Progenitor cell of endocrine pancreas (in vitro differentiated cells): ENCODE measurements at regions not wholly inside any gene's neighbourhood (a gene's known extent, or its start where the extent isn't known, plus 50 kb on each side); places are given as distances from the start of the nearest gene placed in this dataset.

ENCODE experiments used
- DNase-seq: peaks from one replicate; pipeline ENCODE4 v3.0.0; 2021; ENCODE audit warnings: low spot score; ENCODE audit not compliant: unreplicated experiment
- H3K27ac Mint-ChIP-seq: 2 replicates; pipeline ENCODE4 v1.8.0; 2021; ENCODE audit warnings: mild to moderate bottlenecking, moderate library complexity, mixed read lengths
- H3K27me3 Mint-ChIP-seq: 2 replicates; pipeline ENCODE4 v1.8.0; 2021; ENCODE audit warnings: mixed read lengths
- H3K36me3 Mint-ChIP-seq: 2 replicates; pipeline ENCODE4 v1.8.0; 2022; ENCODE audit warnings: mixed read lengths; ENCODE audit not compliant: insufficient read depth
- H3K4me1 Mint-ChIP-seq: 2 replicates; pipeline ENCODE4 v1.8.0; 2021; ENCODE audit warnings: low read depth, mixed read lengths
- H3K4me3 Mint-ChIP-seq: 2 replicates; pipeline ENCODE4 v1.8.0; 2021; ENCODE audit warnings: low read depth, mild to moderate bottlenecking, moderate library complexity, mixed read lengths
- H3K9me3 Mint-ChIP-seq: 2 replicates; pipeline ENCODE4 v1.8.0; 2021; ENCODE audit warnings: low read depth, mixed read lengths
- TF ChIP-seq, protein P1 (sequence below): fragments of 200-600 bp; sonication (generic); IDR thresholded peaks from one replicate; pipeline ENCODE4 v1.5.0; 2021; ENCODE audit warnings: antibody characterized with exemption, mild to moderate bottlenecking; ENCODE audit not compliant: unreplicated experiment

DNA sequence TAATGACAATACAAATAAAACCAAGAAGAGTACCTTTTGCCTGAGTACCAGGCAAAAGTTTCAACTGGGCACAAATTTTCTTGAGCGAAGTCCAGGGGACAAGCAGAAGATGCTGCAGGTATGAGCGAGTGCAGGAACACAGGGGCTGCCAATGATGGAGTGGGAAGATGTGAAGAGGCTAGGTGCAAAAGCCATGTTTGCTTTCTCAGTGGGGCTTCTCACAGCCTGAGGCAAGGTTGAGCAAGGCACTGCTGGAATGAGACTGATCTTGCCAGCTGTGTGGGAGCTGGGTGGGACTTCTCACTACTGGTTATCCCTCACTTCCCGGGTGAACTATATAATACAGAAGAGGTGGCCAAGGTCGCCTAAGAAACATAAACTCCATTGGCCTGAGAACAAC lies 1200.7 kb downstream of the SLITRK1 start:
- DNase-seq, result no peak
- H3K4me3 Mint-ChIP-seq, result no peak overlapping the region
- no peaks in the 10 kb centered on the region for H3K4me1 Mint-ChIP-seq
- no peak overlapping the region for H3K27ac Mint-ChIP-seq
- TF ChIP-seq, protein P1, sequence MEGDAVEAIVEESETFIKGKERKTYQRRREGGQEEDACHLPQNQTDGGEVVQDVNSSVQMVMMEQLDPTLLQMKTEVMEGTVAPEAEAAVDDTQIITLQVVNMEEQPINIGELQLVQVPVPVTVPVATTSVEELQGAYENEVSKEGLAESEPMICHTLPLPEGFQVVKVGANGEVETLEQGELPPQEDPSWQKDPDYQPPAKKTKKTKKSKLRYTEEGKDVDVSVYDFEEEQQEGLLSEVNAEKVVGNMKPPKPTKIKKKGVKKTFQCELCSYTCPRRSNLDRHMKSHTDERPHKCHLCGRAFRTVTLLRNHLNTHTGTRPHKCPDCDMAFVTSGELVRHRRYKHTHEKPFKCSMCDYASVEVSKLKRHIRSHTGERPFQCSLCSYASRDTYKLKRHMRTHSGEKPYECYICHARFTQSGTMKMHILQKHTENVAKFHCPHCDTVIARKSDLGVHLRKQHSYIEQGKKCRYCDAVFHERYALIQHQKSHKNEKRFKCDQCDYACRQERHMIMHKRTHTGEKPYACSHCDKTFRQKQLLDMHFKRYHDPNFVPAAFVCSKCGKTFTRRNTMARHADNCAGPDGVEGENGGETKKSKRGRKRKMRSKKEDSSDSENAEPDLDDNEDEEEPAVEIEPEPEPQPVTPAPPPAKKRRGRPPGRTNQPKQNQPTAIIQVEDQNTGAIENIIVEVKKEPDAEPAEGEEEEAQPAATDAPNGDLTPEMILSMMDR, result no peak
- H3K9me3 Mint-ChIP-seq, result peaks cover 15% of the 10 kb centered on the region
- H3K27me3 Mint-ChIP-seq, result no peaks in the 10 kb centered on the region
- no peaks in the 10 kb centered on the region for H3K36me3 Mint-ChIP-seq

DNA sequence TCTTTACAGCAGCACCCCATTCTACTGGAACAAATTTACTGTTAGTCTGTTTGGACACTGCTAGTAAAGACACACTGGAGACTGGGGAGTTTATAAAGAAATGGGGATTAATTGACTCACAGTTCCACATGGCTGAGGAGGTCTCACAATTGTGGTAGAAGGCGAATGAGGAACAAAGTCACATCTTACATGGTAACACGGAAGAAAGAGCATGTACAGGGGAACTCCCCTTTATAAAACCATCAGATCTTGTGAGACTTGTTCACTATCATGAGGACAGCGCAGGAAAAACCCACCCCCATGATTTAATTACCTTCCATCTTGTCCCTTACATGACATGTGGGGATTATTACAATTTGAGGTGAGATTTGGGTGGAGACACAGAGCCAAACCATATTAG lies 1204.2 kb downstream of the SLITRK1 start:
- Mint-ChIP-seq H3K36me3 (no peaks in the 10 kb centered on the region), H3K27me3 (no peaks in the 10 kb centered on the region), H3K9me3 (peaks cover 9% of the 10 kb centered on the region), H3K4me3 (no peak overlapping the region), H3K4me1 (no peaks in the 10 kb centered on the region), H3K27ac (no peak overlapping the region)
- TF ChIP-seq, protein P1, result no peak
- DNase-seq, result no peak

GRCh38 chr13:82675024-82675423 lies 1207.2 kb downstream of the SLITRK1 start:
- TF ChIP-seq, protein P1, result no peak
- H3K9me3 Mint-ChIP-seq, result peaks cover 4% of the 10 kb centered on the region
- H3K4me1 Mint-ChIP-seq, result no peaks in the 10 kb centered on the region
- no peak overlapping the region for H3K27ac Mint-ChIP-seq
- no peaks in the 10 kb centered on the region for H3K27me3 Mint-ChIP-seq
- H3K36me3 Mint-ChIP-seq, result no peaks in the 10 kb centered on the region
- no peak for DNase-seq
- H3K4me3 Mint-ChIP-seq, result no peak overlapping the region

DNA sequence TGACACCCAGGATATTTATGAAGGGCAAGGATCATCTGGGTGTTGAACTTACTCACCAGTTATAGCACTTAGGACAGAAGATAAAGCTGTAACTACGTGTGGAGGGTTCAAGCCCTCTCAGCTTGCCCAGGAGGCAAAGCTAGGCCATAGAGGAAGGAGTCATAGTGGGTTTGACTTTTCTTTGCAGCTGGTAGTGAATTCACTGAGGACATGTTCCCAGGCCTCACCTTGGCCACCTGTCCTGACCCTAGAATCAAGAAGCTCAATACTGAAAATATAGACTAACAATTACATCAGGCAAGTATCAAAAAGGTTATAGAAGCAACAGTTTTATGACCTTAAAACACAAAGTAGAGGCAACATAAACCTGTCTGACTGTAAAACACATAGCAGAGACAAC lies 1207.7 kb downstream of the SLITRK1 start:
- DNase-seq, result no peak
- no peak overlapping the region for H3K4me3 Mint-ChIP-seq
- no peaks in the 10 kb centered on the region for H3K27me3 Mint-ChIP-seq
- H3K27ac Mint-ChIP-seq, result no peak overlapping the region
- H3K9me3 Mint-ChIP-seq, result peaks cover 4% of the 10 kb centered on the region
- TF ChIP-seq, protein P1, result no peak
- H3K36me3 Mint-ChIP-seq, result no peaks in the 10 kb centered on the region
- H3K4me1 Mint-ChIP-seq, result no peaks in the 10 kb centered on the region

DNA sequence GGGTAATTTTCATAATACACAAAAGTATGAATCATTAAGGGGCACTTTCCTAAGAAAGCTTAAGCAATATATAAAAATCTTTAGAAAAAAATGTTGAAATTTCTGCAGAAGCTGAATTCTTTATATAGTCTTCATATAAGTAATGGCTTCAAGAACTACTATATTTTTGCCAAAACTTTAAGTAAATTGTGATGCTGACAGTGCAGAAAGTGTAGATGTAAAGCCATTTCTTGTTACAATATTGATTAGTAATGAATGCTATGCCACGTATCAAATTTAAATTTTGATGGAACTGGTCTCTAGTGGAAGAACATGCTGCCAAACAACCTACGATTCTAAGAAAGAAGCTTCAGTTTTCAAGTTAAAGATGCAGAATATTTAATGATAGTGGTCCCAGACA lies 1210.0 kb downstream of the SLITRK1 start:
- H3K27ac Mint-ChIP-seq, result no peak overlapping the region
- H3K36me3 Mint-ChIP-seq, result no peaks in the 10 kb centered on the region
- H3K9me3 Mint-ChIP-seq, result no peaks in the 10 kb centered on the region
- TF ChIP-seq, protein P1, result no peak
- H3K4me3 Mint-ChIP-seq, result no peak overlapping the region
- DNase-seq, result no peak
- H3K27me3 Mint-ChIP-seq, result no peaks in the 10 kb centered on the region
- no peaks in the 10 kb centered on the region for H3K4me1 Mint-ChIP-seq

DNA sequence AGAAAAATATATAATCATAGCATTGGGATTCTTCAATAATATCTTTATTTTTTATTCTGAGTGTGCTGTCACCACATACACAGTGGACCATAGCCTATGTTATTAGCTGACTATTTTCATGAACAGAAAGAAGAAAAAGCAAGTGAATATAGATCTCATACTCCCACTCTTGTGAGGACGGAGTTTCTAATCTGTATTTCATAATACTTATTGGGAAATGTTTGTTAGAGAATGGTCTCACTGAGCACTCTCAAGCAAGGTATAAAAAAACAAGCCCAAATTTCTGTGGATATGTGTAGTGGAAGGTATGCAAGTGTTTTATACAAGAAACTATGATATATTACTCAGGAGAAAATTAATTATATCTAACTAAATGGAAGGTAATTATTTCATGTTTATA lies 1218.1 kb downstream of the SLITRK1 start:
- H3K4me1 Mint-ChIP-seq, result no peaks in the 10 kb centered on the region
- H3K27ac Mint-ChIP-seq, result no peak overlapping the region
- TF ChIP-seq, protein P1, result no peak
- no peaks in the 10 kb centered on the region for H3K36me3 Mint-ChIP-seq
- DNase-seq, result no peak
- H3K4me3 Mint-ChIP-seq, result no peak overlapping the region
- H3K27me3 Mint-ChIP-seq, result no peaks in the 10 kb centered on the region
- H3K9me3 Mint-ChIP-seq, result no peaks in the 10 kb centered on the region
